Loucy (cell line): ENCODE measurements at regions not wholly inside any gene's neighbourhood (a gene's known extent, or its start where the extent isn't known, plus 50 kb on each side); places are given as distances from the start of the nearest gene placed in this dataset.

Experiments used
- H2AFZ ChIP-seq: fragments of 200-600 bp; sonication (generic); 2 replicates; pipeline ENCODE4 v1.6.0; 2016; ENCODE audit warnings: antibody characterized with exemption, mild to moderate bottlenecking, low read length, moderate library complexity
- H3F3A ChIP-seq: fragments of 200-600 bp; 2 replicates; pipeline ENCODE4 v1.6.0; 2016; ENCODE audit warnings: antibody characterized with exemption, low read depth, mild to moderate bottlenecking
- H3K27me3 ChIP-seq: fragments of 200-600 bp; sonication (generic); 2 replicates; pipeline ENCODE4 v1.6.1; 2014; ENCODE audit warnings: low read length, mild to moderate bottlenecking; ENCODE audit not compliant: insufficient read depth, poor library complexity, severe bottlenecking
- H3K36me3 ChIP-seq: fragments of 200-600 bp; sonication (generic); 2 replicates; pipeline ENCODE4 v1.6.1; 2016; ENCODE audit warnings: low read length; ENCODE audit not compliant: insufficient read depth
- H3K4me1 ChIP-seq: fragments of 200-600 bp; sonication (generic); 2 replicates; pipeline ENCODE4 v1.5.1; 2014; ENCODE audit warnings: low read length, mild to moderate bottlenecking; ENCODE audit not compliant: insufficient read depth, poor library complexity, severe bottlenecking
- H3K4me2 ChIP-seq: fragments of 200-600 bp; sonication (generic); 2 replicates; pipeline ENCODE4 v1.6.0; 2014; ENCODE audit warnings: antibody characterized with exemption, low read length, low read depth, mild to moderate bottlenecking; ENCODE audit not compliant: poor library complexity, severe bottlenecking
- H3K4me3 ChIP-seq: fragments of 200-600 bp; sonication (generic); 2 replicates; pipeline ENCODE4 v1.5.1; 2014; ENCODE audit warnings: low read length, mild to moderate bottlenecking, mixed read lengths; ENCODE audit not compliant: poor library complexity, severe bottlenecking
- H3K79me2 ChIP-seq: fragments of 200-600 bp; sonication (generic); 2 replicates; pipeline ENCODE4 v1.6.1; 2014; ENCODE audit warnings: low read length; ENCODE audit not compliant: insufficient read depth
- H3K9ac ChIP-seq: fragments of 200-600 bp; sonication (generic); 2 replicates; pipeline ENCODE4 v1.6.0; 2014; ENCODE audit warnings: mild to moderate bottlenecking, low read depth, low read length, moderate library complexity; ENCODE audit not compliant: poor library complexity, severe bottlenecking
- H3K9me2 ChIP-seq: fragments of 200-600 bp; sonication (generic); replicated peaks from 2 replicates; pipeline ENCODE4 v1.6.1; 2016; ENCODE audit warnings: low read depth, low read length, mixed read lengths
- H3K9me3 ChIP-seq: fragments of 200-600 bp; sonication (generic); 2 replicates; pipeline ENCODE4 v1.6.1; 2014; ENCODE audit warnings: mild to moderate bottlenecking, antibody characterized with exemption, low read length, low read depth; ENCODE audit not compliant: insufficient read depth
- H4K20me1 ChIP-seq: fragments of 200-600 bp; sonication (generic); 2 replicates; pipeline ENCODE4 v1.6.0; 2014; ENCODE audit warnings: antibody characterized with exemption, low read length, mild to moderate bottlenecking; ENCODE audit not compliant: insufficient read depth, poor library complexity, severe bottlenecking
- EZH2phosphoT487 ChIP-seq: fragments of 200-600 bp; IDR thresholded peaks from 2 replicates; pipeline ENCODE4 v1.6.1; 2018; ENCODE audit warnings: antibody characterized with exemption, mild to moderate bottlenecking, moderate library complexity, borderline replicate concordance
- TF ChIP-seq, protein P1 (sequence below): fragments of 200-600 bp; sonication (generic); conservative IDR thresholded peaks from 2 replicates; pipeline ENCODE4 v1.5.1; 2014; ENCODE audit warnings: mild to moderate bottlenecking, antibody characterized with exemption, low read length

DNA sequence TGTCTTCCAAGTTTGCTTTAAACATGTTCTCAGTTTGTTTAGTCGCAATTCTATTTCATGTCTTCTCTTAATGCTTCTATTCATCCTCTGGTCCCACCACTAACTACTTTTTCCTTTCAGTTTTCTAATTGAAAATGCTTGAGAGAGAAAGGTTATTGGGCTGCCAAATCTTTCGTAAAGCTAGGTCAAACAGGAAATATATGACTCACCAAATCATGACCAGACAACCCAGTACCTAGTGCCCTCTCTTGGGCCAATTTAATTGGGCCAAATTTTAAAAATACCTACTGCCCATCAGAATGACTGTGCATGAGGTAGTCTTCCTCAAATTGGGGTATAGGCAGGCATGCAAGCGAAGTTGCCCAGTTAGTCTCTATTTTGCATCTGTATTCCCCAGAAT is 295.4 kb upstream of the PBX1 start:
- Histone ChIP-seq H3K4me1 (no peaks in the 10 kb centered on the region), H3F3A (no peaks in the 10 kb centered on the region), H3K4me3 (no peak overlapping the region), H4K20me1 (no peaks in the 10 kb centered on the region), H3K9me3 (no peaks in the 10 kb centered on the region), H3K36me3 (no peaks in the 10 kb centered on the region), H3K9ac (no peak overlapping the region), H3K79me2 (no peaks in the 10 kb centered on the region), H3K4me2 (no peak overlapping the region), H3K27me3 (no peaks in the 10 kb centered on the region), H2AFZ (no peak overlapping the region), H3K9me2 (no peaks in the 10 kb centered on the region)
- no peak for TF ChIP-seq EZH2phosphoT487
- TF ChIP-seq, protein P1, sequence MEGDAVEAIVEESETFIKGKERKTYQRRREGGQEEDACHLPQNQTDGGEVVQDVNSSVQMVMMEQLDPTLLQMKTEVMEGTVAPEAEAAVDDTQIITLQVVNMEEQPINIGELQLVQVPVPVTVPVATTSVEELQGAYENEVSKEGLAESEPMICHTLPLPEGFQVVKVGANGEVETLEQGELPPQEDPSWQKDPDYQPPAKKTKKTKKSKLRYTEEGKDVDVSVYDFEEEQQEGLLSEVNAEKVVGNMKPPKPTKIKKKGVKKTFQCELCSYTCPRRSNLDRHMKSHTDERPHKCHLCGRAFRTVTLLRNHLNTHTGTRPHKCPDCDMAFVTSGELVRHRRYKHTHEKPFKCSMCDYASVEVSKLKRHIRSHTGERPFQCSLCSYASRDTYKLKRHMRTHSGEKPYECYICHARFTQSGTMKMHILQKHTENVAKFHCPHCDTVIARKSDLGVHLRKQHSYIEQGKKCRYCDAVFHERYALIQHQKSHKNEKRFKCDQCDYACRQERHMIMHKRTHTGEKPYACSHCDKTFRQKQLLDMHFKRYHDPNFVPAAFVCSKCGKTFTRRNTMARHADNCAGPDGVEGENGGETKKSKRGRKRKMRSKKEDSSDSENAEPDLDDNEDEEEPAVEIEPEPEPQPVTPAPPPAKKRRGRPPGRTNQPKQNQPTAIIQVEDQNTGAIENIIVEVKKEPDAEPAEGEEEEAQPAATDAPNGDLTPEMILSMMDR = no peak

DNA sequence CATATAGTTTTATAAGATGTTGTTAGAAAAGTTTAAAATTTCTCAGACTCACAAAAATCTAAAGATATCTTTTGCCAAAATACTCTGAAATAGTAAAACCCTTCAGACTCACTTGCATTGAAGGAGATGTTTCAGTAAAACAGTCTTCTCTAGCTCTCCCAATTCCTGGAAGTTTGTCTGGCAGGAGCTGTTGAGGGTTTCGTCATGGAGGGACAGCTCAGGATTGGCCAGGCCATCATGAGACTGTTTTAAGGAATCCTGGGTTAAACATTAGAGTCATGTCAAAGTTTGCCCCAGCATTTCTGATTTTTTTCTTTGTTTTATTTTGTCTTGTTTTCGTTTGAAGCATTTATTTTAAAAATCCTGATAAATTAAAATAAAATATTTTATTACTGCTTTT is 293.8 kb upstream of the PBX1 start:
- H3K4me1 ChIP-seq = no peaks in the 10 kb centered on the region
- H3K36me3 ChIP-seq = no peaks in the 10 kb centered on the region
- no peaks in the 10 kb centered on the region for H3F3A ChIP-seq
- H3K27me3 ChIP-seq = no peaks in the 10 kb centered on the region
- no peak overlapping the region for H3K4me2 ChIP-seq
- no peak overlapping the region for H3K9ac ChIP-seq
- H3K4me3 ChIP-seq = no peak overlapping the region
- H4K20me1 ChIP-seq = no peaks in the 10 kb centered on the region
- TF ChIP-seq, protein P1 = no peak
- TF ChIP-seq EZH2phosphoT487 = no peak
- no peaks in the 10 kb centered on the region for H3K9me2 ChIP-seq
- no peaks in the 10 kb centered on the region for H3K9me3 ChIP-seq
- H3K79me2 ChIP-seq = no peaks in the 10 kb centered on the region
- H2AFZ ChIP-seq = no peak overlapping the region

DNA sequence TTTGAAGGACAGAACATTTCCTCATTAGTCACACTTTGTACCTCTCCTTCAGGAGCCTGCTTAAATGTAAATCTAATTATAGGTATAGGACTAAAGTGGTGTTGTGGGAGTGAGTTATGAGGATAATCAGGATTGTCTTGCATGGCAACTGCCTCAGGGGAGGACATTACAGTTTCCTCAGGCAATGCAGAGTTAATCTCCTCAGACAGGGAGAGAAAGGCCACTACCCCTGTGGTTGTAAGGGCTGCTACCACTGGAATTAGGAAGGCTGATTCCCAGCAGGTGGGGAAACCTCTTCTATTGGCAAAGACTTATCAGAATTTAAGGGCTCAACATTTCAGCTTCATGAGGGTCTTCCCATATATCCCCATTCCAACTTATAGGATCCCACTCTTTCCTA is 286.8 kb upstream of the PBX1 start:
- Histone ChIP-seq H3K9me3 (no peaks in the 10 kb centered on the region), H3K27me3 (no peaks in the 10 kb centered on the region), H3K4me3 (no peak overlapping the region), H2AFZ (no peak overlapping the region), H3K4me2 (no peak overlapping the region), H3K4me1 (no peaks in the 10 kb centered on the region), H4K20me1 (no peaks in the 10 kb centered on the region), H3F3A (no peaks in the 10 kb centered on the region), H3K36me3 (no peaks in the 10 kb centered on the region), H3K9ac (no peak overlapping the region), H3K9me2 (no peaks in the 10 kb centered on the region), H3K79me2 (no peaks in the 10 kb centered on the region)
- TF ChIP-seq, protein P1 = no peak
